Cardiac fibroblast (primary cell): ENCODE measurements at regions not wholly inside any gene's neighbourhood (a gene's known extent, or its start where the extent isn't known, plus 50 kb on each side); places are given as distances from the start of the nearest gene placed in this dataset.

Experiments used
- DNase-seq, 2 donors: peaks; one replicate each; pipeline versions ENCODE4 v3.0.0 to v3.0.0-alpha.2; 2010; ENCODE audit warnings: low read depth in 2 of 2
- H3K4me3 ChIP-seq, 2 donors: replicated peaks in 1 of 2; 1 replicate in 1 of 2; 2 replicates in 1 of 2; pipeline ENCODE4 v1.5.1; 2011; ENCODE audit warnings: low read depth in 2 of 2, low read length in 2 of 2, mild to moderate bottlenecking in 2 of 2, moderate library complexity in 1 of 2
- TF ChIP-seq, protein P1 (sequence below): IDR thresholded peaks from one replicate; pipeline ENCODE4 v1.5.1; 2011; ENCODE audit warnings: low read depth, mild to moderate bottlenecking, low read length, inconsistent platforms

DNA sequence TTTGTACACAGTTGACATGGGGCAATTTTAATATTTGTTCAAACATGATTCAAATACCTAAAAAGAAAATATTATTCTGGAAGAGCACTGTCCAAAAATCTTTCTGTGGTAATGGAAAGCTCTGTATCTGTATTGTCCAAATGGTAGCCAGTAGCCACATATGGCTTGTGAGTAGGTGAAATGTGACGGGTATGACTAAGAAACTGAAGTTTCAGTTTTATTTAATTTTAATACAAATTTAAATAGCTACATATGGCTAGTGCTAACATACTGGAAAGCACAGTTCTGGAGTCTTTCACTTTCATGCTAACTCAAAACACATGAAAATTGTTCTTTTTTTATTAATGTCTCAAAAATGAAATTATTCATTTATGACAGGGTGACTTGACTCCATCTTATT, 132.6 kb downstream of the PLK2 start:
- TF ChIP-seq, protein P1, sequence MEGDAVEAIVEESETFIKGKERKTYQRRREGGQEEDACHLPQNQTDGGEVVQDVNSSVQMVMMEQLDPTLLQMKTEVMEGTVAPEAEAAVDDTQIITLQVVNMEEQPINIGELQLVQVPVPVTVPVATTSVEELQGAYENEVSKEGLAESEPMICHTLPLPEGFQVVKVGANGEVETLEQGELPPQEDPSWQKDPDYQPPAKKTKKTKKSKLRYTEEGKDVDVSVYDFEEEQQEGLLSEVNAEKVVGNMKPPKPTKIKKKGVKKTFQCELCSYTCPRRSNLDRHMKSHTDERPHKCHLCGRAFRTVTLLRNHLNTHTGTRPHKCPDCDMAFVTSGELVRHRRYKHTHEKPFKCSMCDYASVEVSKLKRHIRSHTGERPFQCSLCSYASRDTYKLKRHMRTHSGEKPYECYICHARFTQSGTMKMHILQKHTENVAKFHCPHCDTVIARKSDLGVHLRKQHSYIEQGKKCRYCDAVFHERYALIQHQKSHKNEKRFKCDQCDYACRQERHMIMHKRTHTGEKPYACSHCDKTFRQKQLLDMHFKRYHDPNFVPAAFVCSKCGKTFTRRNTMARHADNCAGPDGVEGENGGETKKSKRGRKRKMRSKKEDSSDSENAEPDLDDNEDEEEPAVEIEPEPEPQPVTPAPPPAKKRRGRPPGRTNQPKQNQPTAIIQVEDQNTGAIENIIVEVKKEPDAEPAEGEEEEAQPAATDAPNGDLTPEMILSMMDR, result no peak
- no peak for DNase-seq
- no peak overlapping the region for H3K4me3 ChIP-seq

DNA sequence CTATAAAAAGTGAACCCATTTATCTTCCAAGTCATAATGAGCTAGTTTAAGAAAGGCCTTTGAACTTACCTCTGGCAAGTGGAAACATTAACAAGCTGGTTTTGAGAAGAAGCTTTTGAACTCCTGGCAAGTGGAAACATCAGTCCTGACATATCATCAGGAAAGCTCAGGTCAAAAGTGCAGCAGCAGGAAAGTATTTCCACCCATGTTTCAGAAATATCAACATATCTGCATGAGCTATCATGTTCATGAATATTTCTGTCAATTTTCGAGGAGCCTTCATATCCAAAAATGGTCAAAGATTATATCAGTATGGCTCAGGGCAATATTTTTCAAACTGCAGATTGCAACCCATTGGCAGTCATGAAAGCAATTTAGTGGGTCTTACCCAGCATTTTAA, 133.9 kb downstream of the PLK2 start:
- DNase-seq, result no peak
- no peak overlapping the region for H3K4me3 ChIP-seq
- TF ChIP-seq, protein P1, result no peak

DNA sequence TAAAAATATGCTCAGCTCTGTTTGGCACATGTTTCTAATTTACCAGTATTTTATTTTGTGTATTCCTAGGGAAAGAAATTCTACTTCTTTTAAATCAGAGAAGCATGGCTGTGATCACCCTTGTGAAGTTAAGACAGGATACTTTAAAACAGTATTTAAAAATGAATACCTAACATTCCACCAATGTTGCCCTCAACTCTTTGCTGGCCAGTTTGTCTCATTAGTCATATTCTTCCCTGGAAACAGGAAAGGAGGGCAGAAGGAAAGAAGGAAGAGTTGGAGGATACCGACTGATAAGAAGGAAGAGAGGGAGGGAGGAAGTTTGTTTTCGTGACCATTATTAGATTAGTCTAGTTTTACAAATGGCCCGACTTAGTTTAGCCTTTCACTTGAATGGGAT, 137.4 kb downstream of the PLK2 start:
- H3K4me3 ChIP-seq, result no peak overlapping the region
- TF ChIP-seq, protein P1, result no peak
- peak; percentile 36 to 53 for DNase-seq

DNA sequence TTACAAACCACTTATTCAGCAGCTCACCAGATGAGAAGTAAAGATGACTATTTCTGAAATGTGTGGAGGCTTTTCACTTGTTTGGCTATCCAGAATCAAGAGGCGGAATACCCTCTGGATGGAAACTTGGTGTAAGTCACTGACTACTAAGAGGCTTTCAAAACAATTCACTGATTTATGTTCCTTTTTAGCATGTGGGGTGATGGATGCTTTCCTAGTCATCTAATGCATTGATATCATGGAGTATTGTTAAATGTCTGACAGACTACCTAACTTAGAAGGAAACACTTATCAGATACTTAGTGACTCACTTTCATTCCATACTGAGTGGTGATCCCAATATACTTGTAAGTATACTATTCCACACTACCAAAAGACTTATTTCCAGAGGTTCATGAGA, 141.4 kb downstream of the PLK2 start:
- no peak overlapping the region for H3K4me3 ChIP-seq
- TF ChIP-seq, protein P1, result no peak
- DNase-seq, result peak; percentile 21 to 33

DNA sequence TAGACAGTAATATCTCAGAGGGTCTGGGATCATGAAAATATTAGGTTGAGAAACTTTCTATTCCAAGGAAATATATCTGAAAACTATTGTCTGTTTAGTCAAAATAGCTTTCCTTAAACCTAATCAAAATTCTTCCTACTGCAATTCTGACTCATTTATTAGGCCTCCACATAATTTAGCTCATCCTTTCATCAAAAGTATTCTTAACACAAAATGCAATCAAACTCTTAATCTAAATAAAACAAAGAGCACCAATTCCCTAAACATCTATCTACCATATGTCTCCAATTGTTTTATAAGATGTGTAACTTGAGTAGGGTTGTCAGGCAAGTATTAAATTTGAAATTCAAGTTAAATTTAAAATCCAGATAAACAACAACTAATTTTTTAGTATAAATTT, 142.1 kb downstream of the PLK2 start:
- peak in 1 of 2 donors; percentile 3 for DNase-seq
- H3K4me3 ChIP-seq, result no peak overlapping the region
- TF ChIP-seq, protein P1, result no peak

DNA sequence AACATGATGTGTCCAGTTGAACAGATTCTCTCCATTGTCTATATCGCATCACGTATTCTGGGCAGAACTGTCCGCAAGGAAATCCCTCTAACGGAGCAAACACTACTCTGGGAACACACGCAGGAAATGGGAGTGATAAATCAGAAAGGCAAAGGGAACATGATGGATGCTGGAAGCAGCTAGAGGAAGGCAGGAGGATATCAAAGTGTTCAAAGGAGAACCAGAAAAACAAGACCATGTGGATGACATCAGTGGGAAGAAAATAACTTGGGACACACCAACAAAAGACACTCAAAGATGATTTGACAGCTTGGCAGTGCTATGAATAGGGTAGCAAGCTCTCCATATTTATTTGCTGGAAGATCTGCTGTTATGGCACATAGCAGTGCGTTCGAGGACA, 142.9 kb downstream of the PLK2 start:
- H3K4me3 ChIP-seq, result no peak overlapping the region
- TF ChIP-seq, protein P1, result no peak

DNA sequence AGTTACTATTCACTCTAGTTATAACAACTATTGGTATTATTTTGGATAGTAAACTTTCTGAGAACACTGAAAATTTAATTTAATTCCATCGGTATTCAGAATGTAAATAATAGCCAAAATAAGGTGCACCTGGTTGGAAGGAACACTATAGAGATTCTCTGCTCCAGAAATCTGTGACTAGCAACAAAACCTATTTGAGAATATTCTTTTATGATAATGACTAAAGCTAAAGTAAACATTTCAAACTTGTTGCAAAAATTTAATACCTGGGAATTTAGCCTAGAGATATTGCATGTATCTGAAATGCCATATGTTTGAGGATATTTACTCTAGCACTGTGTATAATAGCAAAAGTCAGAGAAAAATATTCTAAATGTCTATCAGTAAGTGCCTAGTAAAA, 144.1 kb downstream of the PLK2 start:
- H3K4me3 ChIP-seq, result no peak overlapping the region
- TF ChIP-seq, protein P1, result no peak
- no peak for DNase-seq

More for the DNA sequence above, 142.9 kb downstream of the PLK2 start:
- DNase-seq, result peak in 1 of 2 donors; percentile 12
